ACHN (cell line): ENCODE measurements at regions not wholly inside any gene's neighbourhood (a gene's known extent, or its start where the extent isn't known, plus 50 kb on each side); places are given as distances from the start of the nearest gene placed in this dataset.

Experiments
- DNase-seq: peaks from one replicate; pipeline ENCODE4 v3.0.0-alpha.2; 2015
- in situ Hi-C: cut with HindIII; loops from 2 replicates; pipeline ENCODE4 v1.10.0; 2017; ENCODE audit warnings: low sequenced_read_pairs, low pct_ligation_motif_present, low pct_unique_long_range_greater_than_20kb

GRCh38 chr14:48890333-48890732 lies 695.8 kb downstream of the RPS29 start:
- in situ Hi-C loops, result no loop called here
- no peak for DNase-seq

GRCh38 chr14:48876806-48877340 lies 709.3 kb downstream of the RPS29 start:
- no peak for DNase-seq
- in situ Hi-C loops, result no loop called here

- DNase-seq, result no peak
These were observed 711.5 kb downstream of the RPS29 start for GRCh38 chr14:48874711-48875110.

GRCh38 chr14:48857366-48857765 lies 728.8 kb downstream of the RPS29 start:
- in situ Hi-C loops, result no loop called here
- no peak for DNase-seq

More at GRCh38 chr14:48874711-48875110, 711.5 kb downstream of the RPS29 start:
- in situ Hi-C loops, result no loop called here

GRCh38 chr14:48853159-48853558 lies 733.0 kb downstream of the RPS29 start:
- in situ Hi-C loops, result no loop called here
- DNase-seq, result no peak

- in situ Hi-C loops, result no loop called here
- no peak for DNase-seq
These were observed 736.3 kb downstream of the RPS29 start for GRCh38 chr14:48849741-48850322.

GRCh38 chr14:48842785-48843184 lies 743.4 kb downstream of the RPS29 start:
- in situ Hi-C loops, result no loop called here
- no peak for DNase-seq

GRCh38 chr14:48826058-48826457 lies 760.1 kb downstream of the RPS29 start:
- in situ Hi-C loops, result no loop called here

GRCh38 chr14:48814562-48814961 lies 771.6 kb downstream of the RPS29 start:
- DNase-seq, result no peak
- in situ Hi-C loops, result no loop called here

More at GRCh38 chr14:48826058-48826457, 760.1 kb downstream of the RPS29 start:
- no peak for DNase-seq

- in situ Hi-C loops, result no loop called here
- DNase-seq, result no peak
These were observed 780.9 kb downstream of the RPS29 start for GRCh38 chr14:48805315-48805714.

GRCh38 chr14:48792376-48793024 lies 793.7 kb downstream of the RPS29 start:
- in situ Hi-C loops, result no loop called here
- no peak for DNase-seq

GRCh38 chr14:48788771-48789170 lies 797.4 kb downstream of the RPS29 start:
- DNase-seq, result no peak
- in situ Hi-C loops, result no loop called here

GRCh38 chr14:48786498-48786897 lies 799.7 kb downstream of the RPS29 start:
- DNase-seq, result no peak
- in situ Hi-C loops, result no loop called here

- no peak for DNase-seq
- in situ Hi-C loops, result no loop called here
These were observed 814.5 kb downstream of the RPS29 start for GRCh38 chr14:48771717-48772116.

GRCh38 chr14:48751293-48751692 lies 834.9 kb downstream of the RPS29 start:
- DNase-seq, result no peak
- in situ Hi-C loops, result no loop called here

- DNase-seq, result no peak
- in situ Hi-C loops, result no loop called here
These were observed 838.0 kb downstream of the RPS29 start for GRCh38 chr14:48748151-48748675.

GRCh38 chr14:48747561-48748089 lies 838.6 kb downstream of the RPS29 start:
- in situ Hi-C loops, result no loop called here

GRCh38 chr14:48744202-48744601 lies 842.0 kb downstream of the RPS29 start:
- in situ Hi-C loops, result no loop called here
- DNase-seq, result no peak

More at GRCh38 chr14:48747561-48748089, 838.6 kb downstream of the RPS29 start:
- no peak for DNase-seq

- no peak for DNase-seq
These were observed 847.8 kb downstream of the RPS29 start for GRCh38 chr14:48738186-48738925.

More at GRCh38 chr14:48738186-48738925, 847.8 kb downstream of the RPS29 start:
- in situ Hi-C loops, result no loop called here
